NOMO-1 (cell line): ENCODE measurements at regions not wholly inside any gene's neighbourhood (a gene's known extent, or its start where the extent isn't known, plus 50 kb on each side); places are given as distances from the start of the nearest gene placed in this dataset.

Experiments
- DNase-seq, 2 experiments: peaks; one replicate each; lab custom pipeline; 2025; ENCODE audit not compliant: unreplicated experiment in 2 of 2; lab: John Stamatoyannopoulos, UW

DNA sequence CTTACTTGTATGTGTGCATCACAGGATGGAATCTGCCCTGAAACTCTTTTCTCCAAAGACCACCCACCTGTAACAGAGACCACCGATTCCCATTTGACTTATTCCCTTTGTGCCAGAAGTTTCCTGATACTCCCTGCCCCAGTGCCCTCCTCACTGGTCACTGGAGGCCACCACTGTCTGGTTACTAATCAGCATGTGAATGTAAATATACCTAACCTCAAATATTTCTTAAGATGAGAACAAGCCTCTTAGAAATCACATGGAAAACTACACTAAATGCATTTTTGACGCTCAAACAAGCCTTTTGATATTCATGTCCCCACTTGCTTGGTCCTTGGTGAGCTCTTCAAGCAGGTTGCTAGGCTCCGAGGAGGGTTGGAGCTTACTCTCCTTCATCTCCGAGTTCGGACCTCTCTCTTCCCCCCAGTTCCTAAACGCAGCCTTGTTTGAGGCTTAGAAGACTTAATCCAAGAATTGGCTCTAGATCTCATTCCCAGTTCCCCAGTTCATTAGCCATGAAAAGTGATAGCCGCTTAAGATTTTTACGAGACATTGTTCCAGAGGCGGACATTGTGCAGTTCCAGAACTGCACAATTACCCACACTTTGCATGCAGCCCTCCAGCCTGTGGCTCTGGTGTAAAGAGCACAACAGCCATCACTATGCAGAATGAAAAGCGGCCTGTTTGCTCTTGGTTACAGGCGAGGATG is 579.2 kb upstream of the PSMD7 start:
- no peak for DNase-seq

DNA sequence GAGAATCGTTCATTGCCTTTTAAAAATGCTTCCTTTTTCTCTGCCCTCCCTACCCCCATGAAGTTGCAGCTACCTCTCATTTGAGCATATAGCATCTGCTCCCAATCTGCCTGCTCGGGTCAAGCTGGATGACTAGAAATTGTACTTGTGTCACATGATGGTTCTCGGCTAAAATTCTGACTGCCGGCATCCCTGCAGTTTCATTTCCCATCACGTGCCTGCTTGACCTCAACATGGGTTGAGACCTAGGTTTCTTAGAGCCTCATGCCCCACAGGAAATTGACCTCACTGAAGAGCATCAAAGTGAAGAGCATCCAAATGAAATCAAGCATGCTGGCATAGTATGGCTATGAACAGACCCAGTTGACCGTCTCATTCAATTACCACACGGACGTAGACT is 581.6 kb upstream of the PSMD7 start:
- no peak for DNase-seq

DNA sequence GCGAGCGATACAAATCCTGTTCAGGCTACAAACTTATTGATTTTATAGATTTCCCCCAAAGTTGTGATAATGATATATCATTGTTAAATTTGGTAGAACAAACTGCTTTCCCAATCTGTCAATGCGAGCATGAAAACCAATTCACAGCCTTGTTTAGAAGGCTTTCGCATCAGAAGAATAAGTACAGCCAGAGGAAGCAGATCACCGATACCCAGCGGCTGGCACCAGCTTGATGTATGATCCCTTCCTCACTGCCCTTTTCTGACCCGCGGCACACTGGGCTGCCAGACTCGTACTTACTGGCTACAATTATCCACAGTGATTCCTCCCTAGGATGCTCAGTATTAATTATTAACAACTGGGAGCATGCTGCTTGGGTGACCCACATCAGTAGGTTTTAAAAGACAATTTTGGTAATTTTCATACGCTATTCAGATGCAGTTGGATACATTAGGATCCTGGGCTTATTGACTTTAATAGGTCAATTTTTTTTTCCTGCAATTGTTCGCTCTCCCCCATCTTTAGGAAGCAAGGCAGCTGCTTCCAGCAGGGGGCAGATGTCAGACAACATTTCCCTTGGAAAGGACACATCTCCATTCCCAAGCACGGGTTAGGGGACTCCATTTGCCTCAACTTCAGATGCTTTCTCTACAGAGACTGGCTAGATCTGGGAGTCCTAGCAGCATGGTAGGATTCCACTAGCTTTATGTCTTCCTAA is 582.7 kb upstream of the PSMD7 start:
- DNase-seq = no peak

DNA sequence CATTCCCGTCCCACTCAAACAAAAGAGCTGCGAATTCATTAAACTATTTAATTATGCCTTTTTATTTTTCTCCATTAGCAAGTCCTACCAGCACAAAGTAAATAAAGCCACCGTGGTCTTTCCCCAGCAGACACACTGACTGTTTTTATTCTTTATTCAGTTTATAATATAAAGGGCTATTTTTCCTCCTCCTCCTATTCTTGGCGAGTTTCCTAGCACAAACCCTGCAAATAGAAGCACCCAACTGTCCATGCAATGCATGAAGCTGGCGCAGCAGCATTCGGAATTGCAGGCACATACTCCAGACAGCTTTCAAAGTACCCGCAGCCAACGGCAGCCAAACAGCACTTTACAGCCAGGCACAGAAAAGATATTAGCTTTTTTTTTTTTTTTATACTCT is 583.4 kb upstream of the PSMD7 start:
- DNase-seq = no peak

DNA sequence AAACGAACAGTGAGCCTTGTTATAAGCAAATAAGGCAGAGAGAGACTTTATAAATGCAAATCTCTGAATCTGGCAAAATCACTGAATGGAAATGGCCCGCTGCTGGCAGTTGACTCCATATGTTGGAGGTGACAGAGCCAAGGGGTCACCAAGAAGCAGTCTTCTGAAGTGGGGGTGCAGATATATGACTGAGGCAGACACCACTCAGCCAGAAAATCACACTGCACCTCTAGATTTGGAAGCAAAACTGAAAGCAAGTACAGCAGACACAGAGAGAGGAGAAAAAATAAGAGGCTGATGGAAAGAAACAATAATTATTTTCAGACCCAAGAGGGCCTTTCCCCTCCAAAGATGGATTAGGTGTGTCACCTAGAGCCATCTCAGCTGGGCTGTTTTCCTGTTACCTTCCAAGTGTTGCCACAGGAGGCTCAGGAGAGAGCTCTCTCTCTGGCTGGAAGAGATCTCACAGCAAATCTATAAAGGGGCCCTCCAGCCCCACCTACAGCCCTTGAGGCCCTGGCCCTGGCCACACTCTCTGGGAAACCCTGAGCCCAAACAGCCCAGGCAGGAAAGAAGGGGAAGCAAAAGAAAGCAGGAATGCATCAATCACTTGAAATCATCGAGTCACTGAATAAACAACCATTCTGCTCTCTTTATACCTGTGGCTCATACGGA is 585.1 kb upstream of the PSMD7 start:
- DNase-seq = no peak

DNA sequence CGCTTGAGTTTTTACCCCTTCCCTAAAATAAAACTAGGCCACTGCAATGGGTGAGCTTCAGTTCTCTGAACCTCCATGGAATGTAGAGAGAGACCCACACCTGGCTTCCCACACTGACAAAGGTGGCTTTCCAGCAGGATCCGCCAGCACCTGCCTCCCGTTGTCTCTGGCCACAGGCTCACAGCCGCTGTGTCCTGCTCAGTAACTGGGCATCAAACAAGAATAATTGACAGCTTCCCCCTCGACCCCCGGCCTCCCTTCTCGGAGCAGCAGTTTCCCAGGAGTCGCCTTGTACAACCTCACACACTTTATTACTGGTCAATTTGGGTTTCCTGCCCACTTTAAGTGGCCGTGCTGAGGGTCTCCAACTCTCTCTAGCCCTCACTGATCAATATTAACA is 586.1 kb upstream of the PSMD7 start:
- DNase-seq = no peak

DNA sequence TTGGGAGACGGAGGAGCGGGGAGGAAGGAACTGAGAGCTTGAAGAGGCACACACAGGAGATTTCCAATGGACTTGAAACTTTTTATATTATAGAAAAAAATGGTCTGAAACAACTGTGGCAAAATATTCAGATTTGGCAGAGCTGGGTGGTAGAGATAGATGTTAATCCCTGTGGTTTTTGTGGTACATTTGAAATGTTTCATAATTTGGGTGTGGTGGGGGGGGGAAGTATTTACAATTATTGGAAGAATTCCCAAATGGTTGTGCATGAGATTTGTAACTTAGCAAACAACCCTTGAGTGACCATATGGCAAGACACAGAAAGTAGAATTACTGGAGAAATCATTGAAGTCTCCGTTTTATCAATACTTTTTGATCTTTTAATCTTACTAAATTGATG is 588.8 kb upstream of the PSMD7 start:
- DNase-seq = no peak

DNA sequence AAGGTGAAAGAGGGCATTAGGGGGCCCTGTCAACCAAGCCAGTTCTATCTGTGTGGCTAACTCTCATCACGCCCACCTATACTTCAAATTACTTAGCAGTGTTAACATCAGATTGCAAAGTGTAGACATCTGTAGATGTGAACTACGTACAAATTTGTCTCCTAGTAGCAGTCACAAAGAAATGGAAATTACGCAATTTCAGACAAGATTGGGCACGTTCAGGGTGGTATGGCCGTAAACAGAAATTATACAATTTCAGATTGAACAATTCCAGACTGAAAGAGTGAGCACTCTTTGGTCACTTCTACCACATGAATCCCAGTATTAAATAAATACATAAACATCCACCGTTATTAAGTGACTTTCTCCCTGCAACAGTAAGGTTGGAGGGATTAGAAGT is 592.7 kb upstream of the PSMD7 start:
- DNase-seq = no peak

DNA sequence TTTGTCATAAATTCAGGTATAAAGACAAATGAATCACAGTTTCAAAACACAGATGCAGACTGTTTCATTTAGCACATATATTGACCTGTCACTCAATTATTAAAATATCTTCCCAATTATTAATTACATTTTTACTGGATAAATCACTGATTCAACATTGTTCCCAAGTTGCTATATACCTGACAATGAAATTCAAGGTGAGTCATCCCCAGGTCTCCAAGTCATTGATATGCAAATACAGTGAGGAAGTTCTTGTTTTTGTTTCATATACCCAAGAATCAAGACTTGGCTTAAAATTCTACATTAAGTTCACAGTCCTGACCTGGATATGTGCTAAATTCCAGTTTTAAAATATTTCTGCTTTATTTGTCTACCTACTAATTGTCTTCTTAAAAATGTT is 599.3 kb upstream of the PSMD7 start:
- DNase-seq = no peak

DNA sequence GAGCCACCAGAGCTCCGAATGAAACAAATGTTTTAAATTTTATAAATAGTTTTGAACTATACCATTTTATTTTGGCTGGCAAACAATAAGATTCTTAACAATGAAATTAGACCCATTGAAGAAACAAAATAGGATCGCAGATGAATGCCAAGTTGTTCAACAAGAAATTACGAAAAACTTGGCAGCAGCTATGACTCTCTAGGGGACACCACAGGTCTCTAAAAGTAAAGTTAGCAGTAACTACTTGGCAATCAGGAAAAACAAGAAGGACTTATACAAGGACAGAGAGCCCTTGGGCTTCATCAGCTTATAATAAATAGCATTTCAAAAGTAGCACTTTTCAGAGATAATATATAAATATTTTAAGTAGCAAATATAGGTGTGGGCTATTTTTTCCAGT is 603.8 kb upstream of the PSMD7 start:
- DNase-seq = no peak

DNA sequence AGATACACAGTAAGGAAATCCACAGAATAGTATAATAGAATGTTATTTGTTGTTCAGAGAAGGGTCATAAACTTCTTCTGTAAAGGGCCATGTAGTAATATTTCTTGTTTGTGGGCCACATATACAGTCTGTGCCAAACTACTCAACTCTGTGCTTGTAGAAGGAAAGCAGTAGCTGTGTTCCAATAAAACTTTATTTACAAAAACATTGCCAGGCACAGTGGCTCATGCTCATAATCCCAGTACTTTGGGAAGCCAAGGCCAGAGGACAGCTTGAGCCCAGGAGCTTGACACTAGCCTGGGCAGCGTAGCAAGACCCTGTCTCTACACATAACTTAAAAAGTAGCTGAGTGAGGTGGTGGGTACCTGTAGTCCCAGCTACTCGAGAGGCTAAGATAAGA is 612.8 kb upstream of the PSMD7 start:
- no peak for DNase-seq

DNA sequence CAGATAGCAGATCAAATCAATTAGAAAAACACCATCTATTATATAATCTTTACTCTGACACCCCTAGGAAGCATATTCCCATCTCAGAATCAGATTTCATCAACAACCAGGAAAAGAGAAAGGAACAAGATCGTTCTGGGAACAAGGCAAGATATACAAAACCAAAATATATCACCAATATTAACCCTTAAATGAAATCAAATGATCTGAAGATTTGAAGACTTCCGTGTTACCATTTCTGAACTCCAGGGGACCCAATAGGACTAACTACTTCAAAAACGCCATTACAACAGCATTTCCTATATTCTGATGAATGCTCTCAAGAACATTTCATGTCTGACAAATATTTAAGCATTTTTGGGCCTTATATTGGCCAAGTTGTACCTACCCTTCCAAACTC is 624.2 kb upstream of the ZFHX3 start:
- no peak for DNase-seq

DNA sequence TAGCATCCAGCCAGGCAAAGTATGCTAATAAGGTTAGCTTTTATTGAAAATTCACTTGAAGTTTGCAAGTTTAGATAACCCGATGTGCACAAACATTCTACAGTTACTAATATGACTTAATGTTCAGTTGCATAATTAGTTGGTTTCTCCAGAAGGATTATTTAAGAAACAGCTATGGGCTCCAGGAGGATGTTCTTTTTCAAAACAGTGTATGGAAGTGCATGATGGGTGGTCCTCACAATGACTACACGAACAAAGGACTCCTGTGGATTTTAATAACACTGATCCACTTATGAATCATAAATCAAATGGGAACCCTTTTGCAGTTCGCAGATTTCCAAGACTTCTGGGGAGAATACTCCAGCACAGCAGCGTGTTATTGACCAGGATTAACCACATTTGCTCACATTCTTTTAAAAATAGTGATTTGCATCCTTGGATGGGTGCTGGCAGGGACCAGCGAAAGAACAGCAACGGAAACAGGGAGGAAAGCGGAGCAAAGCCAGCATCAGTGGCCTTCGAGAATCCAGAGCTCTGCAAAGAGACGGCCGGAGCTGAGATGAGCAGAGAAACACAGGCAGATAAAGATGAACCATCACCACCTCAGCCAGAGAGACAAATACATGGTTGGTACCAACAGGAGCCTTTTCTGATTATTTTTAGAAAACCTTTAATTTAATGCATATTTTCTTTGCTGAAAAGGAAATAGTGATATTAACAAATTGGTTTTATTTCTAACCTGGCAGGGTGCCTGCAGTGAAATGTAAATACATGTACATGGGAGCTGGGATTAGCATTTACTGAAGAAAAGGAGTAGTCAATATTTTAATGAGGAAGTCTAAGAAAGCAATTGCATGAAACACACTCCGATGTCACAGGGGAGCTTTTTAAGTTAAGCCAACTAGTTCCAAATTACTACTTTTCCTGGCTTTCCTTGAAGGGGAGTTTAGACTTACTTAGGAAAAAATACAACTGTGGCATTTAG is 623.2 kb upstream of the ZFHX3 start:
- DNase-seq = no peak

DNA sequence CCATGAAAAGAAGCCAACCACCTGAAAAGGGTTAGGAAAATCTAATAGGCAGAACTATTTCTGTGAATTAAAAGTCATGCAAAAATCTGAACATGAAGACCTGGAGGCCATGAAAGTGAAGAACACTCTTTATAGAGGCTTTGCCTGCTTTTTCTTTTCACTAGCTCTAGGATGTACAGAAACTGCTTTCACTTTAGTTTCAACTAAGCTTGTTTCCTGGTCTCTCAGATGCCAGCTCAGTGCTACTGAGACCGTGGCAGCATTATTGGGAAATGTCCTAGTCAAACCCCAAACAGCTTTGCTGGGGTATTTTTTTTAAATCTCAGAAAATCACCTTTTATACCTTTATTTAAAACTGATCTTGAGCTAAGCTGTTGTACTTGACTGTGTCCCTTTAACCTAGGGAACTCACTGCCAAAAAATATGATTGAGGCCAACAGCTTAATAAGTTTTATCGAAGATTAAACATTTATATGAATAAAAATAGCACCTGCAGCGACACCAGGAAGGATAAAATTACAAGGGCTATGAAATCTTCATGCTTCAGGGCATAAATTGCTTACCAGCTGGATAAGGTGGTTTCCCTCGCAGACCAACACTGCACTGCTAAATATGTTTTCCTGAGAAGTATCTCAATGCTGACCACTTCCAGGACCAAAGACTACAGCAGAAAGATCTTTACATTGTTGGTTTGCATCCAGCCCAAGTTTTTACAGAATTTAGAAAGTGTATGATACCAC is 621.8 kb upstream of the ZFHX3 start:
- no peak for DNase-seq

DNA sequence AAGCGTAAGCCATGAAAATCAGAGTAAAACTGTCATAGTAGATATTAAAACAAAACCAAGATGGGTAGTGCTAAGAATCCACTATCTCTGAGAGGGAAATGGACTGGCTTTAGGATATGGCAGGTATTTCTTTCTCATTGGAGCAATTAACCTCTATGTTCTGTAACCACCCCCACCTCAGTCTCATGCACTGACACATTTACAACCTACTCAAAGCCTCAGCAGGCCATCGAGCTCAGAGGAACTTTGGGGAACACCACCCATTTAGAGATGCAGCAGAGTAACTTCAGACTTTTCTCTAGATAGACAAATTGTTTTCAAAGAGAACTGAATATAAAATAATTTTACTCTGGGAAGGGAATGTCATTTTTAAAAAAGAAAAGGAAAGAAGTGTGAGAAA is 615.8 kb upstream of the ZFHX3 start:
- DNase-seq = no peak

DNA sequence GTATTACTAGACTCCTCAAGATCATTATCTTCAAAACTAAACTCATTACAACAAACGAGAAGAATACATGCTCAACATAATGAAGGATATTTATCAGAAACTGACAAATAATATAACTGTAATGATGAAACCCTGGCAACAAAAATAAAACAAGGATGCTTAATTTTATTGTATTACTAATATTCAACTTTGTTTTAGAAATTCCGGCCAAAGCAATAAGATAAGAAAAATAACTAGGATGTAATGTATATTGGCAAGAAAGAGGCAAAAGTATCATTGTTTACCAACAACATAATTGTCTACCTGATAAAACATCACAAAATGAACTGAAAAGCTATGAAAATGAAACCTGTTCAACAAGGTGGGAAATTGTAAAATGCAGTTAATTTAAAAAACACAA is 588.3 kb upstream of the ZFHX3 start:
- no peak for DNase-seq

DNA sequence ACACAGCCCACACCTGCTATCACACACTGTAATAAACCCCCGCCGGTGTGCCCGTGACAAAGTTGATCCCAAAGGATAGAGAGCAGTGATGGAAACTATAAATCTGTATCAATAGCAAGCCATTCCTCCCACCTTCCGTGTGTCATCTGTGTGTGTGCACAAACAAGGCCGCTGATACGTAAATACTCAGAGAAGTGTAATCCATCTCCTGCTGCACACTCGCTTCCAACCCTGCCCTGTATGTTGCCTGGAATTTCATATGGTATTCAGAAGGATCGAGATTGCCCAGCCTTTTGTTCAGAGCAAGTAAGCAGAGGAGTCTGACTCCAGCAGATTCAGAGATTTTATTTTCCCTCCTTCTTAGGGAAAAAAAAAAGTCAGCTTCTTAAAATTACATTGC is 581.1 kb upstream of the ZFHX3 start:
- no peak for DNase-seq

DNA sequence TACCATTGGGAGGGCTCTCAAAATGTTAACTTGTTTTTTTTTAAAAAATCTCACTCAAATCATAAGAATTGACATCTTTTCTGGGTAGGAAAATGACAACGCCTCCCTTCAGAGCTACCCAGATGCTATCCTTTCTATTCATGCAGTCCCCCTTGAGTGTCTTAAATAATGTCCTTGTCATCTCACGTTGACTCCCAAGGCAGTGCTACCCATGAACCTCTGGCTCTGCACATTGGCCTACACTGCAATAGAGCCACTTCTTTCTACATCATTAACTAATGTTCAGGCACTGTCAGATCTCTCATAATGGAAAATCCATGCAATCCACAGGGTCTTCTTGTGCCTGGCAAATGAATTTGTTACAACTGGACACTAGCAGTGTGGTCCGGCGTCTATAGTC is 569.8 kb upstream of the ZFHX3 start:
- no peak for DNase-seq

DNA sequence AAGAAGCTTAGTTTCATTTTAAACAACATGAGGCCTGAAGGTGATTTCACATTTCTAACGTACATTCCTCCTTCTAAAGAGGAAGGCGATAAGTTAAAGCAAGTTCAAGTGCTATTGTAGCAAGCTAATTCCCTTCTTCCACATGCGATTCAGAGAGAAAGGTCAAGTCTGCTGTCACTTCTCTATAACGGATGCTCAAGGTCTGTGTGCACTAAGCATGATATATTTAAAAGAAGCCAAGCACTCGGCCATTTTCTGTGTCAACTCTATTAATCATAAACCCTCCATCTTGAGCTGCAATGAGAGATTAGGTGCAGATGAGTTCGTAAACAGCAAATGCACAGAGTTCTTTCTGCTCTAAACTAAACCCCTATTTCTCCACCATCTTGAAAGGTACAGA is 568.8 kb upstream of the ZFHX3 start:
- no peak for DNase-seq

DNA sequence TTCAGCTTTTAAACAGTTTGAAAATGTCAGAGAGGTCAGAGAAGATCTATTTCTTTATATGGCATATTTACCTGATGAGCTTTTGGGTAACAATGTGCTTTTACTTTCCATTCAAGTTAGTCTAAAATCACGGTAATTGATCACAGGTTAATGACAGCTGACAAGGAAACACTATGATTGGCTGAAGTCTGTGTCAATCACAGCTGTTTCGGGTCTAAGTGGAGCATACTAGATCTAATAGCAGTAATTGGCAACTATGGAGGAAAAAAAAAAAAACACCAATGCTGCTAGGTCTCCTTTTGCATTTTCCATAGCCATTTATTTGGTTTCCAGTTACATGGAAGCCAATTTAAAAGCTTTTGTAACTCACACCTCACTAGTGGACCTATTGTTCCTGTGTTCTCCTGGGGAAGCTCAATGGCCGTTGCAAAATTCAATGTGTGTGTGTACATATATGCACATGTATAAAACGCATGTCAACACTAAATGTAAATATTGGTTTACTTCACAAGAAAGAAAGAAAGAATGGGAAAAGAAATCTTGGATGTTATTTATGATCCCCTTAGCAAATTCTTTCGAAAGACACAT is 568.3 kb upstream of the ZFHX3 start:
- DNase-seq = no peak
